GM19035 (cell line): ENCODE measurements at regions not wholly inside any gene's neighbourhood (a gene's known extent, or its start where the extent isn't known, plus 50 kb on each side); places are given as distances from the start of the nearest gene placed in this dataset.

Experiments
- ATAC-seq: cut with Tn5 transposase; IDR thresholded peaks from one replicate; pipeline ENCODE4 v1.9.1; 2021; ENCODE audit not compliant: unreplicated experiment

GRCh38 chr18:37654731-37655369 lies 89.3 kb upstream of the CELF4 start:
- no peak for ATAC-seq

- ATAC-seq: no peak
Observed at GRCh38 chr18:37654034-37654433, 88.4 kb upstream of the CELF4 start.

- ATAC-seq: no peak
Observed at GRCh38 chr18:37653618-37654017, 88.0 kb upstream of the CELF4 start.

GRCh38 chr18:37649930-37650329 lies 84.3 kb upstream of the CELF4 start:
- ATAC-seq: no peak

GRCh38 chr18:37649416-37649815 lies 83.8 kb upstream of the CELF4 start:
- ATAC-seq: no peak

- no peak for ATAC-seq
Observed at GRCh38 chr18:37641573-37641972, 76.0 kb upstream of the CELF4 start.

GRCh38 chr18:37640504-37640903 lies 74.9 kb upstream of the CELF4 start:
- ATAC-seq: no peak

- no peak for ATAC-seq
Observed at GRCh38 chr18:37639846-37640245, 74.2 kb upstream of the CELF4 start.

- no peak for ATAC-seq
Observed at GRCh38 chr18:37637478-37637850, 71.9 kb upstream of the CELF4 start.

- ATAC-seq: no peak
Observed at GRCh38 chr18:37636831-37637477, 71.4 kb upstream of the CELF4 start.

GRCh38 chr18:37634516-37634915 lies 68.9 kb upstream of the CELF4 start:
- no peak for ATAC-seq

GRCh38 chr18:37631422-37631821 lies 65.8 kb upstream of the CELF4 start:
- no peak for ATAC-seq

GRCh38 chr18:37630334-37630733 lies 64.7 kb upstream of the CELF4 start:
- ATAC-seq: no peak

- ATAC-seq: no peak
Observed at GRCh38 chr18:37628470-37629220, 63.0 kb upstream of the CELF4 start.

GRCh38 chr18:37624318-37624717 lies 58.7 kb upstream of the CELF4 start:
- no peak for ATAC-seq

GRCh38 chr18:37619964-37620363 lies 54.4 kb upstream of the CELF4 start:
- ATAC-seq: no peak

- ATAC-seq: no peak
Observed at GRCh38 chr18:37617623-37618022, 52.0 kb upstream of the CELF4 start.
